Eye (tissue), 1 donor: ENCODE measurements at regions not wholly inside any gene's neighbourhood (a gene's known extent, or its start where the extent isn't known, plus 50 kb on each side); places are given as distances from the start of the nearest gene placed in this dataset.

ENCODE experiments used
- DNase-seq: peaks from one replicate; pipeline ENCODE4 v3.0.0-alpha.2; 2015

DNA sequence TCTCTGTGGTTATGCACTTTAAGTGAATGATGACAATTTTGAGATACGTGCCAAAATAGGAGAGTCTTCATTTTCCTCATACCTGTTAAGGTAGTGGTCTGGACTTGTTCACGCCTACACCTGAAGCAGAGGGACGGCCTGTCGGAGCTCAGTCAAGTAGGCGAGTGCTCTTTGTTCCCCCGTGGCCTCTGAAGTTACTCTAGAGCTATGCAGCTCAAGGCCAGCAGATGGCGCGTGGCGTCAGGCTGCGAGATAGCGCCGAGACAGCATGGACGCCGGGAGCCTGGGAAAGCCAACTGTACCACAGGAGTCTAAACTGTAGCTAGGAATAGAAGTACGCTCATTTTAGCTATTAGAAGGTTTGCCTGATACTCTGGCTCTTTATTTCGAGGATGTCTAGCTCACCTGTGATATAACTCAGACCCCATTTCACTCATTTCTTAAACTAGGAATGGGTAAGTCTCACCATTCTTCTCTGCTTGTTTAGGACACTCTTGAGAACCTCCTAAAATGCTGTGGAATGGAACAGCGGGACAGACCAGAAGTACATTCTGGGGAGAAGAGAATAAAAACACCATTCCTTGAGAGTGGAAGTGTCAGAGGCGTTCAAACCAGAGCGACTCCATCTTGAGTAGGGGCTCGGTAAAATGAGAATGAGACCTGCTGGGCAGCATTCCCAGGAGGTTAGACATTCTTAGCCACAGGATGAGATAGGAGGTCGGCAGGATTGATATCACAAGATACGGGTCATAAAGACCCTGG is 267.4 kb upstream of the HMGA2 start:
- DNase-seq, result peak; percentile 92

DNA sequence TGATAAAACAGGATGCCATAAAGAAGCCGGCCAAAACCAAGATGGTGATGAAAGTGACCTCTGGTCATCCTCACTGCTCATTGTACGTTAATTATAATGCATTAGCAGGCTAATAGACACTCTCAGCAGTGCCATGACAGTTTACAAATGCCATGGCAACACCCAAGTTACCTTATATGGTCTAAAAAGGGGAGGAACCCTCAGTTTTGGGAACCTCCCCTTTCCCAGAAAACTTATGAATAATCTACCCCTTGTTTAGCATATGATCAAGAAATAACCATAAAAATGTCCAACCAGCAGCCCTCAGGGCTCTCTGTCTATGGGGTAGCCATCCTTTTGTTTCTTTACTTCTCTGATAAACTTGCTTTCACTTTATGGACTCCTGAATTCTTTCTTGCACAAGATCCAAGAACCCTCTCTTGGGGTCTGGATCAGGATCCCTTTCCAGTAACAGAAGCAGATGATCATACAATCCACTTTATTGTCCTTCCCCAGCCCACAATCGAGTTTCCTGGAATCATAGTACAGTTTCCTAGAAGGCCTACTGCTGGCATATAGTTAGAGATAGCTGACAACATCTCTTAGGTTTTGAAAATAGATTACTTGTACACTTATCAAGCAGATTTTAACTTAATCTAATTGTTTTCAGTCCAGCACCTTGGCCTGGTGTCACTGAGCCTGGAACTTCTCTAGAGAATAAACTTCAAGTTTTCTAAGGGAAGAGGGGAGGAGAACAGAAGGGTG is 266.7 kb upstream of the HMGA2 start:
- DNase-seq, result no peak

DNA sequence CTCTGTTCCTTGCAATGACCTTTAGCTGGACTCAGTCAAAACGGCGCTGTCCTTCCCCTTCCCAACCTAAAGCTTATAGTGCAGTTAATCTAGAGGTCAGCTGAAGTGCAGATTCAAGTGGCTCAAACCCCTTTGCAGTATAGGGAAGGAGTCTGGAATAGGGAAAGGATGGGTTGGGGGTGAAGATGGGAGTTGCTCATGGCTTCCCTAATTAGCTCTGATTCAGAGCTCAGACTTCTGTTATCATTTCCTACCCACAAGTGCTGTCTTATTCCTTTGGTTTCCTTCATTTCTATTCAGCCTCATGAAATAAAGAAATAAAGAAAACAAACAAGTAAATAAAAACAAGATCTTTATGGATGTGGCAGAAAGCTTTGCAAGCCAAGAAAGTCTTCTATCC is 264.0 kb upstream of the HMGA2 start:
- no peak for DNase-seq

DNA sequence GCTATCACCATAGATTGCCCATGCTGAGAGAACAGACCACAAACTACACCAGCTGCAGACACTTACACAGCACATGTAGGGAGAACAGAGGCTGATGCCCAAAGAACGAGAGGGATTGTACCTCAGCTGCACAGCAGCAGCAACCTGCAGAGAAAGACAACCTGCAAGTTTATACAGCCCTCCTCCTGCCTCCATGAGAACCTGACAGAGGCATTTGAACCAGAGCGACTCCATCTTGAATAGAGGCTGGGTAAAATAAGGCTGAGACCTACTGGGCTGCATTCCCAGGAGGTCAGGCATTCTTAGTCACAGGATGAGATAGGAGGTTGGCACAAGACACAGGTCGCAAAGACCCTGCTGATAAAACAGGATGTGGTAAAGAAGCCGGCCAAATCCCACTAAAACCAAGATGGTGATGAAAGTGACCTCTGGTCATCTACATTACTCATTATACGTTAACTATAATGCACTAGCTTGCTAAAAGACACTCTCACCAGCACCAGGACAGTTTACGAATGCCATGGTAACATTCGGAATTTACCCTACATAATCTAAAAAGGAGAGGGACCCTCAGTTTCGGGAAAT is 262.4 kb upstream of the HMGA2 start:
- no peak for DNase-seq

DNA sequence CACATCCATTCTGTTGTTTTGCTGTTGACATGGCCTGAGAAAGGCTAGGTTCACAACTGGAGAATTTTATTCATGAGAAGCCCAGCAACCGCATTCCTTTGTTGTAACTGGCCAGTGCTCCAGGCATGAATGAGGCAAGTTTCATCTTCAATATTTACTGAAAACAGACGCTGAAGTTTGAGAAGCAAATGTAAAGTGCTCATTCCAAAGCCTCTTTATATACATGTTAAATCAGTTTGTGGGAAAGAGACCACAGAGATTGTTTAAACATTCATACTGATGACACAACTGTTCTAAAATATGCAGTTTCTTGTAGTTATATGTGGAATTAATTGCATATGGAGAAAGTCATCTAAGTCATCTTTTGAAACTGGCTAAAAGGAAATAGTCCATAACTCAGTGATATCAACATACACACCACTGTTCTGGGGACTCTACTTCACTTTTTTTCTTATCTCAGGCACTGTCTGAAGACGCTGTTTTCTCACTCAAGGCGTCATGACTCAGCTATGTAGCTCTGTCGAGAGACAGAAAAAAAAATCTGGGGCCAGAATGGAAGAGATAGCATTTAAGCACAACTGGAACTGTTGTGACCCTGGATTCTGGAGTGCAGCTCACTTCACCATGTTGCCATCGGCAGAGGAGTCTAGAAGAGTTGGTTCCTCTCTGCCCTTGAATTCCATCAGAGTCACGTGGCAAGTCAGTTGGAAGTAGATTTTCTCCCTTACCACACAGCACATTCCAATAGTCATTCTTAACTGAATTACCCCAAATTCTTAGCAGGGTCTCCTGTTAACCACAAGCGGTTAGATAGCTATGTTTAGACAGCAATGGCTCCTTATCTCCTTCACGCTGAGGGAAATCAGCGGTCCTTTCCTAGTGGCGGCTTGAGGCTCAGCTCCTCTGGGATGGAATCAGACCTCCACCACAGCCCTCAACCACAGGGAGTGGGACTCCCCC is 258.4 kb upstream of the HMGA2 start:
- DNase-seq, result peak; percentile 52

DNA sequence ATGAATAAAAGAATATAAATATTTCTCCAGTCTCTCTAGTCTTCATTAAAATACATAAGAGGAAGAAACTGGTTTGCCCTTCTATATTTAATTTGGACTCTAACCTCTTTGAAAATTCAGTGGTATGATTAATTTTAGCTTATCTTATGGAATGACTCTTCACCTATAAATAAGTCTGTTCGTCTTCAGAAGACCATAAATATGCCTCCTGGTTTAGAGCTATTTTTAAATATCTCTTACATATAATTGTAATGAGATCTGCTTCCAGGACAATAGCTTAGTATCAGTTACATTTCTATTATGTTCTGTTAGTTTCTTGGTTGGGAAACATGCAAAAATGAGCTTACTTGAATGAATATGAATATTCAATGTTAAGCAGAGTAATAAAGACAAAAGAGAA is 257.5 kb upstream of the HMGA2 start:
- DNase-seq, result no peak

DNA sequence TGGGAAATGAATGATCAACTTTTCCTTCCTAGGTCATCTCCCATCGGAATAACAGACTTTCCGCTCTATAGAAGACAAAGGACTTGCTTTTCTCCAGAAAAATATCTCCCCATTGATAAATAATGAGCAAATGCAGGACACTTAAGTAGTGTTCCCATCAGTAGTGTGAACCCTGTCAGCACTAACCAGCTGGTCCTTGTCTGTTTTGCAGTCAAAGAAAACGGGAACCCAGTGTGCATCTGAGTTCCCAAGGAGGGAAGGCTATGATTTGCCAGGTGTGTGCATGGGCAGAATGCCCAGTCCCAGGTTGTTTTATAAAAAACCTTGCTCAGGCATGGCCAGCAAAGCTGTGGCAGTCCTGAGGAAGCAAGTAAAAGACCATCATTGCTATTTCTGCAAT is 256.5 kb upstream of the HMGA2 start:
- no peak for DNase-seq

DNA sequence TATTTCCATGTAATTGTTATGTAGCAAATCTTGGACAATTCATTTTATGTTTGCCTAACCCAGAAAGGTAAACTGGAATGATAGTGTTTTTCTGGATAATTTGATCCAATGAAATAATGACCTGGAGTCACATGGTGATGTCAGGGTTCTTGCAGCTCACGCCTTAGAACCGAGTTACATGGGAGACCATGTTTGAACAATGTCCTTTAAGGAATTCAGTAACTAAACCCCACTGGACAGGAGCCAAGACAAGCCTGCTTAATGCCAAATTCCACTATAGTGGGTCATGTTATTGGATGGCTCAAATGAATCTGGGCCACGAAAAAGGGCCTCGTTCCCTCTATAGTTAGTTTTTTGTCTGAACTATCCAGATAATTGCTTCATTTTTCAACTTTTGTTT is 255.8 kb upstream of the HMGA2 start:
- DNase-seq, result peak; percentile 75

DNA sequence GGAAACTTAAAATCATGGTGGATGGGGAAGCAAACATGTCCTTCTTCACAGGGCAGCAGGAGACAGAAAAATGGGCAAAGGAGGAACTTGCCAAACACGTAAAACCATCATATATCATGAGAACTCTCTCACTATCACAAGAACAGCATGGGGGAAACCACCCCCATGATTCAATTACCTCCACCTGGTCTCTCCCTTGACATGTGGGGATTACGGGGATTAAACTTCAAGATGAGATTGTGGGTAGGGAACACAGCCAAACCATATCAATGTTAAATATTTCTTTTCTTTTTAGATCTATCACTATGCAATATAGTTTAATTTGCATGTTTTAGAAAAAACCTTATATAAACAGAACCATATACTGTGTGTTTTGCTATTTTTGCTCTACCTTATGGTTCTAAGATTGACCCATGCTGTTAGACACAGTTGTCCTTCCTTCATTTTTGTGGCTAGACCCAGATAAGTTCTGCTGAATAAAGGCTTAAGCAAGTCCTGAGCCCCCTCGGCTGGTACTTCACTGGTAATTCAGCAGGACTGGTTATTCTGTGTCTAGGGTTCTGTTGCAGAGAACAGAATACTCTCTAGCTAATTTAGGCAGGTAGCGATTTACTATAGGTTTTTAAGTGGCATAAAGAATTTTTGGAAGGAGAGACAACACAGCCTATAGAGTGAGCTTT is 253.7 kb upstream of the HMGA2 start:
- DNase-seq, result no peak

DNA sequence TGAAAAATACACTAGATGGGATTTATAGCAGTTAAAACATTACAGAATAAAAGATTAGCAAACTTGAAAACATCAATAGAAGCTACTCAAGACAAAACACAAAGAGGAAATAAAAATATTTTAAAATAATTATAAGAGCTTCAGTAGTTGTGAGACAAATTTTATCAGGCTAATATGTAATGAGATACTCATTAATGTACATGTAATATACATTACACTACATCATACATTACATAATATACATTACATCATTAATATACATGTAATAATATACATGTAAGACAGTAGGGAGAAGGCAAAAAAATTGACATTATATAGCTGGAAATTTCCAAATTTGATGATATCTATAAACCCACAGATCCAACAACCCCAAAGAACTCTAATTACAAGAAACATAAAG is 249.4 kb upstream of the HMGA2 start:
- DNase-seq, result no peak

DNA sequence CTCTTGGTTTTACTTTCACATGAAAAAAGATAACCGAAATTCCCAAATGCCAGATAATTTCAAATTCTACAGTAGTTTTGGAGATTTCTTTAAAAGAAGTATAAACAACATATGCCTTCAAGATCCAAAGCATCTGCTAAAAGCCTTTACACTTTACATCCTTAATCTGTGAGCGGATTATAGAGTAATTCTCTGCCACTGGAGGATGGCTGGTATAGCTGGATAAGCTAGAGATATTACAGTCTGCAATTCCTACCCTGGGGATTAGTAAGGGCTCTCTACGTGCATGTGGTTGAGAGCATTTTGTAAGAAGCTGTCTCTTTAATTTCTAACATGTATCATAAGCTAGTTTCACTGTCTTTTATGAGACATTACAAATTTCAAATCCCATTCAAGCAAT is 240.3 kb upstream of the HMGA2 start:
- DNase-seq, result no peak

DNA sequence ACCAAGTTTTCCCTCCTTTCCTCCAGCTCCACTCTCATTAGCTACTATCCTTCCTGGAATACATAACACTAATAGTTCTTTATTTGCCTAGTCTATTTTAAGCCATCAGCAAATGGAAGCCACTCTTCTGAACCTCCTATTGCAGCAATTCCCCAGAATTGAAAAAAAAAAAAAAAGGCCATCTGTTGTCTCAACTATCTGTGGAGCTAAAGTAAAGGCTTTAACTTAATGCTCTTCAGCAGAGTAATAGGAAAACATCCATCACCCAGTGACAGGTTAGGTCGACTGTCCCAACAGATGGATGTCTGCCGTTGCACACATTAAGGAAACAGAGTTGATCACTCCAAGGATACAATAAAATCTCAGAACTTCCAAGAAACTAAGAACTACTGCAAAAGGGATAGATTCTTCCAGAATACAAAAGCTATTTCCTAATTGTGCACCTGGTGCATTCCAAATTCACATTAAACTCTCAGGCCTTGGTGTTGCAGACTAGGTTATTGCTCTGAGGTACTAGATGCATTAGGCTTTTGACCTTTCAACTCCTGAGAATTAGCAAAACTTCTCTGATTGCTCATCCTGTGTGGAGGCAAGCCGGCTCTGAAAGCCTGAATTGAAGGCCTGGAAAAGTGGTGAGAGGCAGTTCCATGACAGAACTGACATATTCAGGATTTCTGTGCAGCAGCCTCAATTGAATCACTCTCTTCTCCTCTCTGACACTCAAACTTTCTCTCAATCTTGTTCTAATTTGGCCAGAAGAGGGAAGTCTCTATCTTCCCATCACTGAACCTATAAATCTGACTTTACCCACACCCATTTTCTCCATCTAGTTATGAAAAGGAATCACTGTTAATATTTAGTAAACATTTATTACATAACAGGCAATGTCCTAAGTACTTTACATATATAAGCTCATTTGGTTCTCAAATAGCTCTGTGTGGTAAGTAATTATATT is 238.4 kb upstream of the HMGA2 start:
- DNase-seq, result no peak

DNA sequence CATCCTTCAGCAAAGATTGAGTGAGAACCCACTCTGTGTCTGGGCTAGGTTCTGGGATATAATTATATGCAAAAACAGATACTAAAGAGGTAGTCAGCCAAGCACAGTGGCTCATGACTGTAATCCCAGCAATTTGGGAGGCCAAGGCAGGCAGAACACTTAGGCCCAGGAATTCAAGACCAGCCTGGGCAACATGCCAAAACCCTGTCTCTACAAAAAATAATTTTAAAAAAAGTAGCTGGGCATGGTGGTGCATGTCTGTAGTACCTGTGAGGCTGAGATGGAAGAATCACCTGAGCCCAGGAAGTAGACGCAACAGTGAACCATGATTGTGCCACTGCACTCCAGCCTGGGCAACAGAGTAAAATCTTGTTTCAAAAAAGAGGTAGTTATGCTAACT is 237.5 kb upstream of the HMGA2 start:
- no peak for DNase-seq

DNA sequence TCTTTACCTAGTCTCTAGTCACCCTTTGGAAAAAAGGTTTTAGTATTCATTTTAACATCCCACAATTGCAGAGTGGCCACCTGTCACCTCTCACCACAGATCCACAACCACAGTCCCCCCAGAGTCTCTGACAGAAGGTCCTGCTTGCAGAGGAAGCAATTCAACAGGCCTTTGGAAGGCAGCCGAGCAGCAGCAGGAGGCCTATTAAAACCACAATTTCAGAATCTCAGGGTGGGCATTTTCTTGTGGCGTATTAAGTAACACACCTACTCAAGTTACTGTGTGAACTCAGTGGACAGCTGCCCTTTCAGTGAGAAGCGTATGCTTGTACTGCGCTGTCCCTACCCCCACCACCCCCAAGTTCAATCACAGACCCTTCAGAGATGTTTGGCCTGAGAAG is 234.0 kb upstream of the HMGA2 start:
- DNase-seq, result no peak

DNA sequence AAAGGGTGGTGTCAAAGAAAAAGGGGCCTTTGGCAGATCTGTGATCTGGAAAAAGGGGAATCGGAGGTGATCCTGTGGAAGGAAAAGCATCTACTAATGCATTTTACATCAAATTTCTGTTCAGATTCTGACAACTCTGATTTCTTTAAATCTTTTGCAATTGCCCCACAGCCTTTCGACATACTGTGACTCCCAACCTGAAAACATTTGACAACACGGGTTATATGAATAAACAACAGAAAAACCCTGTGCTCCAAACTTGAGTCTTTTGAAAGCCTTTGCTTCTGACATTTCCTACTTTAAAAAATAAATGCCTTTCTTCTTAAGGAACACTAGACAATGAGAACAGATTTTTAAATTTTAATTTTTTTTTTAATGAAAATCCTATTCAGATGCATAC is 231.9 kb upstream of the HMGA2 start:
- no peak for DNase-seq

DNA sequence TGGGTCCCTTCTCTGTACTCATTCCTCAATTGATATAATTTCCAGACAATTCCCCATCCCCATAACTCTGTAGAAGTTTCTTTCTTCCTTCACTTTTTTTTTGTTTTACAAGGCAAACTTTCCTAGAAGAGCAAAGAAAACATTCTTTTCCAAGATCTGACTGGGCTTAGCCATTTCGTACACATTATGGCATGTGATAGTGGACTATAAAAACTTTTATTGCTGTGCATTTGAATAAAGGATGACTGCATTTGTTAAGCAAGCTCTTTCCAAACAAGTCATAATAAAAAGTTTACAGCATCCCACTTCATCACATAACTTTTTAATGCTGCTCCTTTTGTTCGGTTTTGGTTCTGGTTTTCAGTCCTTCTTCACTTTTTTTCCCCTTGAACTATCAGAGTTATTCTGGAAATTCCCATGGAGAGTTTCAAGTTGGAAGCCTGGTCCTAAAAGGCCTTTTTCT is 231.0 kb upstream of the HMGA2 start:
- no peak for DNase-seq

DNA sequence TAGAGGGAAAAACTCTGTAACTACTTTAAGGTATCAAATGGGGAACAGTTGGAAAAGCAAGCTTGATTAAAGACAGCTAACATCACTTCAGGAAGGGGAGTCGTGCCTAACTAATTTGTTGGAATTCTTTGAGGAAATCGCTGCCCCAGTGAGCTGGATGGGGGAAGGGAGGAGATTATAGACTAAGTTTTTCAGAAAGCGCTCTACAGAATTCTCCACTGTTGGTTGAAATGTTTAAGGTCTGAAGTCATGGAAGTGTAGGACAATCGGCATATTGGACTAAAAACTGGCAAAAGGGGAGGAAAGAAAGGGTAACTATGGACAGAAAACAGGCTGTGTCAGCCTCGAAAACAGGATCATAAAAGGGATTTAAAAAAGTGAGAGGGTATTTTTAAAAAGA is 229.9 kb upstream of the HMGA2 start:
- DNase-seq, result peak; percentile 69

DNA sequence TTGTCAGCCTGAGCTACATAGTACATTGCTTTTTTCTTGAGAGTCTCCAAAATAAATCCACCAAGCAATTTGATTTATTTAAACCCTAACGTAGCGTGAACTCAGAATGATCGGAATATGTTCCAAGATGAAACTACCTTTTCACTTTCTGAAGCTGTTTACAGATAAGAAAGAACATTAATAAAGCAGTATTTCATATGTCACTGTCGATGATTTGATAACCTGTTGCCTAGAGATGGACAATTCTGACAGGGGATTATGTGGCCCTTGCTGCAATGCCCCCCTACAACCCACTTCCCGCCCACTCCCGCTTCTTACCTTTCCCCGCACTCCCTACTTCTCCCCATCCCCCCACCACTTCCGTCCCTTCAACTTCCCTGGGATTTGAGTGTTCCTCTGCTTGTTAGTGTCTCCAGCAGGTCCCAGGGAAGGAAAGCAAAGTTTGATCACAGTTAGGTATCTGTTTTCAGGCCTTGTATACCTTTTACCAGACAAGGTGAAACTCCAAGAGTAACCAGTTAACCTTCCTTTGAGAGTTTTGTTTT is 229.2 kb upstream of the HMGA2 start:
- DNase-seq, result no peak

DNA sequence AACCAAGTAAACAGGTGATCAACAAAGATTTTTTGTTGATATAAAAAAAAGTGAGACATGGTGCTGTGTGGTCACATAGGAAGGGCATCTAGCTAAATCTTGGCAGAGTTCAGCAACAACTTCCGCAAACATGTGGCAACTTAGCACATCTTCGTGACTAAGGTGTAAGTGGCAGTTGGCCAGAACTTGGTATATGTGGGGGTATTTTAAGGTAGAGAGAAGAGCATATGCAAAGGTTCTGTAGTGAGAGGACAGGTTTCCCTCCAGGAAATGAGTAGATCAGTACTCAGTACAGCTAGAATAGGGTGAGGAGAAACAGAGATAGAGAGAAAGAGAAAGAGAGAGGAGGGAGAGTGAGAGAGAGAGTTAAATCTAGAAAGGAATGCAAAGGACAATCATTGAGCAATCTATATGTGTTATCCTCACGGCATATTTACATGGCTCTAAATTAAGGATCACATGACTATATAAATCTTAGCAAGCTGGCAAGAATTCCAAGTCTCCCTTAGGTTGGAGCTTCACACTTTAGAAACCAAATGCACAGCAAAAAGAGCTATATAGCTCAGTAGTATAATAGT is 227.7 kb upstream of the HMGA2 start:
- DNase-seq, result no peak

DNA sequence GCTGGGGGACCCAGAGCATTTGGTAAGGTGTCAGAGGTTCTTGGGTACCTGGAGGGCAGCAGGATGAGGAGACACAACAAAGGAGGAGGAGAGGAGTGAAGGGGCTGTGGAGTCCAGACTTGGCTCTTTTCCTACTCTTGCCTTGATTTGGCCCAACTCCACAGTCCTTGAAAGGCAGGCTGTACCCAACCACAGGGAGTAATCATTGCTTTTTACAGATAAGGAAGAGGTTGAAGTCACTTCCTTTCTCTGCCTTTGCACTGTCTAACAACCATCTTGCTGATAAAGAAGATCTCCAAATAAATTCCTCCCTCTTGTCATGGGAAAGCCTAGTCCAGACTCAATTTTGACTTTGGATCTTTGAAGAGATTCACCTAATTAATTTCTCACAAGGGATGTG is 226.8 kb upstream of the HMGA2 start:
- DNase-seq, result no peak
